ENCODE measurements at regions not wholly inside any gene's neighbourhood (a gene's known extent, or its start where the extent isn't known, plus 50 kb on each side); places are given as distances from the start of the nearest gene placed in this dataset.
"Not testable (repeated sequence)": the region's sequence is repeated elsewhere in the genome, so short reads cannot be mapped to it uniquely, and the experiment has no call there.

- peak; percentile 59 for DNase-seq
These were observed 57.6 kb upstream of the CROT start for GRCh38 chr7:87287738-87288341.

GRCh38 chr7:87288742-87289141 lies 56.7 kb upstream of the CROT start:
- not testable (repeated sequence) for DNase-seq

GRCh38 chr7:87295565-87295964 lies 49.9 kb upstream of the CROT start:
- not testable (repeated sequence) for DNase-seq
